ENCODE measurements at regions not wholly inside any gene's neighbourhood (a gene's known extent, or its start where the extent isn't known, plus 50 kb on each side); places are given as distances from the start of the nearest gene placed in this dataset.

GRCh38 chr9:75609401-75609800 is 281.1 kb upstream of the PCSK5 start:
- TF ChIP-seq CTCF (IDR thresholded peaks at IDR 0.05) (no peak), ZFX (IDR thresholded peaks at IDR 0.05; ENCODE audit: borderline replicate concordance) (no peak)
